ENCODE measurements at regions not wholly inside any gene's neighbourhood (a gene's known extent, or its start where the extent isn't known, plus 50 kb on each side); places are given as distances from the start of the nearest gene placed in this dataset.

- H3K4me1 ChIP-seq (ENCODE audit: control insufficient read depth in 1 of 2, insufficient read depth in 2 of 2, low read length in 2 of 2), result no peaks in the 10 kb centered on the region
- H3K36me3 Mint-ChIP-seq, result no peaks in the 10 kb centered on the region
Observed at GRCh38 chr21:28196981-28197380, 795.7 kb downstream of the LTN1 start.

GRCh38 chr21:28193189-28193588 lies 799.5 kb downstream of the LTN1 start:
- no peak for TF ChIP-seq CTCF (IDR thresholded peaks at IDR 0.05)
- DNase-seq, result no peak
- intact Hi-C loops (cut with micrococcal nuclease), result no loop called here
- WGBS (ENCODE audit: insufficient coverage), result 42% methylated on average over 2 of the region's 2 CpGs
- H3K9ac ChIP-seq (ENCODE audit: insufficient read depth, low read length, poor library complexity, severe bottlenecking), result no peak overlapping the region
- H4K20me1 ChIP-seq (ENCODE audit: insufficient read depth, low read length), result no peaks in the 10 kb centered on the region
- no peaks in the 10 kb centered on the region for H3K4me1 ChIP-seq (ENCODE audit: control insufficient read depth in 1 of 2, insufficient read depth in 2 of 2, low read length in 2 of 2)
- peaks cover 6 to 24% (median 12%) of the 10 kb centered on the region in 7 donors for H3K9me3 Mint-ChIP-seq
- no peaks in the 10 kb centered on the region for H3K36me3 ChIP-seq (replicated peaks in 1 of 2; ENCODE audit: control insufficient read depth in 1 of 2, insufficient read depth in 2 of 2, low read length in 2 of 2)
- H3K79me2 ChIP-seq (ENCODE audit: insufficient read depth, low read length), result no peaks in the 10 kb centered on the region
- H3K27ac Mint-ChIP-seq, result no peak overlapping the region
- H3K27ac ChIP-seq (ENCODE audit: low read depth in 1 of 2, low read length in 2 of 2), result no peak overlapping the region
- H3K36me3 Mint-ChIP-seq, result no peaks in the 10 kb centered on the region
- peaks cover 4 to 18% of the 10 kb centered on the region in 2 donors for H3K9me3 ChIP-seq (replicated peaks in 1 of 2; ENCODE audit: control insufficient read depth in 1 of 2, insufficient read depth in 1 of 2, low read length in 2 of 2)
- no peak overlapping the region for H3K4me2 ChIP-seq (replicated peaks; ENCODE audit: extremely low read depth, low read length, poor library complexity, severe bottlenecking)
- H3K4me3 ChIP-seq (replicated peaks in 1 of 3; ENCODE audit: low read depth in 2 of 3, low read length in 3 of 3), result no peak overlapping the region
- H3K4me3 Mint-ChIP-seq, result no peak overlapping the region
- H3K4me1 Mint-ChIP-seq, result no peaks in the 10 kb centered on the region
- H3K27me3 Mint-ChIP-seq (ENCODE audit: low read depth in 3 of 3), result peaks cover 0 to 1% (median 0%) of the 10 kb centered on the region in 3 donors
- H2AFZ ChIP-seq (ENCODE audit: insufficient read depth, low read depth, low read length, poor library complexity, severe bottlenecking), result no peak overlapping the region
- no peaks in the 10 kb centered on the region for H3K27me3 ChIP-seq (ENCODE audit: control insufficient read depth in 2 of 2, insufficient read depth in 2 of 2, low read length in 2 of 2)

More at GRCh38 chr21:28196981-28197380, 795.7 kb downstream of the LTN1 start:
- Histone ChIP-seq H3K79me2 (ENCODE audit: insufficient read depth, low read length) (no peaks in the 10 kb centered on the region), H2AFZ (ENCODE audit: insufficient read depth, low read depth, low read length, poor library complexity, severe bottlenecking) (no peak overlapping the region), H3K9ac (ENCODE audit: insufficient read depth, low read length, poor library complexity, severe bottlenecking) (no peak overlapping the region), H3K36me3 (replicated peaks in 1 of 2; ENCODE audit: control insufficient read depth in 1 of 2, insufficient read depth in 2 of 2, low read length in 2 of 2) (no peaks in the 10 kb centered on the region), H3K4me2 (replicated peaks; ENCODE audit: extremely low read depth, low read length, poor library complexity, severe bottlenecking) (no peak overlapping the region), H3K27me3 (ENCODE audit: control insufficient read depth in 2 of 2, insufficient read depth in 2 of 2, low read length in 2 of 2) (no peaks in the 10 kb centered on the region), H3K27ac (ENCODE audit: low read depth in 1 of 2, low read length in 2 of 2) (no peak overlapping the region), H4K20me1 (ENCODE audit: insufficient read depth, low read length) (no peaks in the 10 kb centered on the region), H3K9me3 (replicated peaks in 1 of 2; ENCODE audit: control insufficient read depth in 1 of 2, insufficient read depth in 1 of 2, low read length in 2 of 2) (peaks cover 4 to 18% of the 10 kb centered on the region in 2 donors), H3K4me3 (replicated peaks in 1 of 3; ENCODE audit: low read depth in 2 of 3, low read length in 3 of 3) (no peak overlapping the region)
- peaks cover 6 to 27% (median 12%) of the 10 kb centered on the region in 7 donors for H3K9me3 Mint-ChIP-seq
- no peak overlapping the region for H3K4me3 Mint-ChIP-seq
- H3K27me3 Mint-ChIP-seq (ENCODE audit: low read depth in 3 of 3), result peaks cover 0 to 2% (median 0%) of the 10 kb centered on the region in 3 donors
- 94% methylated on average over 2 of the region's 2 CpGs for WGBS (ENCODE audit: insufficient coverage)
- H3K4me1 Mint-ChIP-seq, result no peaks in the 10 kb centered on the region
- no peak overlapping the region for H3K27ac Mint-ChIP-seq
- no peak for DNase-seq
- intact Hi-C loops (cut with micrococcal nuclease), result no loop called here
- no peak for TF ChIP-seq CTCF (IDR thresholded peaks at IDR 0.05)
